ENCODE measurements at regions not wholly inside any gene's neighbourhood (a gene's known extent, or its start where the extent isn't known, plus 50 kb on each side); places are given as distances from the start of the nearest gene placed in this dataset.

- H3K36me3 Mint-ChIP-seq = no peaks in the 10 kb centered on the region
- Histone ChIP-seq H3K4me2 (replicated peaks; ENCODE audit: extremely low read depth, low read length, poor library complexity, severe bottlenecking) (no peak overlapping the region), H3K27ac (ENCODE audit: low read depth in 1 of 2, low read length in 2 of 2) (no peak overlapping the region), H2AFZ (ENCODE audit: insufficient read depth, low read depth, low read length, poor library complexity, severe bottlenecking) (no peak overlapping the region), H3K4me1 (ENCODE audit: control insufficient read depth in 1 of 2, insufficient read depth in 2 of 2, low read length in 2 of 2) (no peaks in the 10 kb centered on the region), H4K20me1 (ENCODE audit: insufficient read depth, low read length) (no peaks in the 10 kb centered on the region), H3K9me3 (replicated peaks in 1 of 2; ENCODE audit: control insufficient read depth in 1 of 2, insufficient read depth in 1 of 2, low read length in 2 of 2) (no peaks in the 10 kb centered on the region), H3K36me3 (replicated peaks in 1 of 2; ENCODE audit: control insufficient read depth in 1 of 2, insufficient read depth in 2 of 2, low read length in 2 of 2) (no peaks in the 10 kb centered on the region), H3K79me2 (ENCODE audit: insufficient read depth, low read length) (no peaks in the 10 kb centered on the region), H3K27me3 (ENCODE audit: control insufficient read depth in 2 of 2, insufficient read depth in 2 of 2, low read length in 2 of 2) (no peaks in the 10 kb centered on the region), H3K9ac (ENCODE audit: insufficient read depth, low read length, poor library complexity, severe bottlenecking) (no peak overlapping the region), H3K4me3 (replicated peaks in 1 of 3; ENCODE audit: low read depth in 2 of 3, low read length in 3 of 3) (no peak overlapping the region)
- DNase-seq = no peak
- no peak overlapping the region for H3K27ac Mint-ChIP-seq
- no peak overlapping the region for H3K4me3 Mint-ChIP-seq
- no peaks in the 10 kb centered on the region for H3K4me1 Mint-ChIP-seq
- peaks cover 0 to 3% (median 0%) of the 10 kb centered on the region in 7 donors for H3K9me3 Mint-ChIP-seq
- H3K27me3 Mint-ChIP-seq (ENCODE audit: low read depth in 3 of 3) = peaks cover 0 to 3% (median 0%) of the 10 kb centered on the region in 3 donors
- intact Hi-C loops (cut with micrococcal nuclease) = no loop called here
- 100% methylated on average over 1 of the region's 3 CpGs for WGBS (ENCODE audit: insufficient coverage)
- TF ChIP-seq CTCF (IDR thresholded peaks at IDR 0.05) = no peak
These were observed 236.2 kb downstream of the ETAA1 start for GRCh38 chr2:67633212-67633856.

GRCh38 chr2:67638146-67638545 is 241.0 kb downstream of the ETAA1 start:
- no peaks in the 10 kb centered on the region for H4K20me1 ChIP-seq (ENCODE audit: insufficient read depth, low read length)
- H3K79me2 ChIP-seq (ENCODE audit: insufficient read depth, low read length) = no peaks in the 10 kb centered on the region
- DNase-seq = no peak
- H3K9me3 Mint-ChIP-seq = peaks cover 0 to 3% (median 0%) of the 10 kb centered on the region in 7 donors
- no peaks in the 10 kb centered on the region for H3K36me3 ChIP-seq (replicated peaks in 1 of 2; ENCODE audit: control insufficient read depth in 1 of 2, insufficient read depth in 2 of 2, low read length in 2 of 2)
- H3K36me3 Mint-ChIP-seq = no peaks in the 10 kb centered on the region
- H3K4me2 ChIP-seq (replicated peaks; ENCODE audit: extremely low read depth, low read length, poor library complexity, severe bottlenecking) = no peak overlapping the region
- no peaks in the 10 kb centered on the region for H3K4me1 Mint-ChIP-seq
- no peak overlapping the region for H2AFZ ChIP-seq (ENCODE audit: insufficient read depth, low read depth, low read length, poor library complexity, severe bottlenecking)
- H3K27me3 ChIP-seq (ENCODE audit: control insufficient read depth in 2 of 2, insufficient read depth in 2 of 2, low read length in 2 of 2) = no peaks in the 10 kb centered on the region
- H3K4me3 Mint-ChIP-seq = no peak overlapping the region
- H3K4me3 ChIP-seq (replicated peaks in 1 of 3; ENCODE audit: low read depth in 2 of 3, low read length in 3 of 3) = no peak overlapping the region
- H3K9ac ChIP-seq (ENCODE audit: insufficient read depth, low read length, poor library complexity, severe bottlenecking) = no peak overlapping the region
- H3K27ac ChIP-seq (ENCODE audit: low read depth in 1 of 2, low read length in 2 of 2) = no peak overlapping the region
- intact Hi-C loops (cut with micrococcal nuclease) = no loop called here
- WGBS (ENCODE audit: insufficient coverage) = 56% methylated on average over 1 of the region's 3 CpGs
- H3K4me1 ChIP-seq (ENCODE audit: control insufficient read depth in 1 of 2, insufficient read depth in 2 of 2, low read length in 2 of 2) = no peaks in the 10 kb centered on the region
- no peaks in the 10 kb centered on the region for H3K9me3 ChIP-seq (replicated peaks in 1 of 2; ENCODE audit: control insufficient read depth in 1 of 2, insufficient read depth in 1 of 2, low read length in 2 of 2)
- H3K27me3 Mint-ChIP-seq (ENCODE audit: low read depth in 3 of 3) = peaks cover 0 to 3% (median 0%) of the 10 kb centered on the region in 3 donors
- H3K27ac Mint-ChIP-seq = no peak overlapping the region
- no peak for TF ChIP-seq CTCF (IDR thresholded peaks at IDR 0.05)
